Sigmoid colon (tissue), 6 donors: ENCODE measurements at regions not wholly inside any gene's neighbourhood (a gene's known extent, or its start where the extent isn't known, plus 50 kb on each side); places are given as distances from the start of the nearest gene placed in this dataset.

Experiments used
- DNase-seq: peaks from one replicate; pipeline ENCODE4 v3.0.0-alpha.2; 2019
- H3K27ac ChIP-seq, 4 donors: fragments of 200-600 bp; sonication (generic); one replicate each; pipeline ENCODE4 v1.5.1; 2016 to 2019; ENCODE audit warnings: mild to moderate bottlenecking in 1 of 4
- H3K27me3 ChIP-seq, 3 donors: fragments of 200-600 bp; sonication (generic); one replicate each; pipeline ENCODE4 v1.5.1; 2019; ENCODE audit warnings: mild to moderate bottlenecking in 1 of 3
- H3K36me3 ChIP-seq, 4 donors: fragments of 200-600 bp; sonication (generic); one replicate each; pipeline ENCODE4 v1.5.1; 2016 to 2019
- H3K4me1 ChIP-seq, 4 donors: fragments of 200-600 bp; sonication (generic); one replicate each; pipeline ENCODE4 v1.5.1; 2017 to 2019
- H3K4me3 ChIP-seq, 4 donors: fragments of 200-600 bp; sonication (generic); one replicate each; pipeline ENCODE4 v1.5.1; 2017 to 2019; ENCODE audit warnings: mild to moderate bottlenecking in 2 of 4, moderate library complexity in 1 of 4
- H3K9me3 ChIP-seq, 4 donors: fragments of 200-600 bp in 3 of 4; sonication (generic) in 3 of 4; one replicate each; pipeline versions ENCODE4 v1.5.1 to v1.6.1; 2013 to 2019
- EP300 ChIP-seq, 4 donors: sonication (generic); formaldehyde crosslinking; IDR thresholded peaks; one replicate each; pipeline ENCODE4 v1.6.1; 2017; ENCODE audit warnings: antibody characterized with exemption in 4 of 4
- POLR2A ChIP-seq, 2 donors: fragments of 450-650 bp; IDR thresholded peaks; one replicate each; pipeline ENCODE4 v1.6.1; 2016; ENCODE audit warnings: antibody characterized with exemption in 2 of 2, mild to moderate bottlenecking in 2 of 2, moderate library complexity in 2 of 2
- POLR2AphosphoS5 ChIP-seq, 4 donors: sonication (generic); formaldehyde crosslinking; IDR thresholded peaks; one replicate each; pipeline ENCODE4 v1.6.1; 2017; ENCODE audit warnings: antibody characterized with exemption in 4 of 4
- WGBS, 2 donors: extraction: QIAGEN DNeasy Blood & Tissue Kit; methylation state at CpG; one replicate each; pipeline ENCODE4 v1.1.7; 2013; 5-methylcytosine and 5-hydroxymethylcytosine counted together
- intact Hi-C: fragments of 100-400 bp; cut with DNase I; formaldehyde crosslinking; loops from one replicate; pipeline ENCODE4 v1.15.1; 2023
- TF ChIP-seq, protein P1 (sequence below), 4 experiments: fragments of 450-650 bp in 3 of 4; fragments of 200-600 bp in 1 of 4; IDR thresholded peaks; one replicate each; pipeline ENCODE4 v1.5.1; 2016 to 2019; ENCODE audit warnings: antibody characterized with exemption in 4 of 4, mild to moderate bottlenecking in 3 of 4, moderate library complexity in 2 of 4
- donor health status: healthy with polysubstance abuse.
- donor health status: healthy.

DNA sequence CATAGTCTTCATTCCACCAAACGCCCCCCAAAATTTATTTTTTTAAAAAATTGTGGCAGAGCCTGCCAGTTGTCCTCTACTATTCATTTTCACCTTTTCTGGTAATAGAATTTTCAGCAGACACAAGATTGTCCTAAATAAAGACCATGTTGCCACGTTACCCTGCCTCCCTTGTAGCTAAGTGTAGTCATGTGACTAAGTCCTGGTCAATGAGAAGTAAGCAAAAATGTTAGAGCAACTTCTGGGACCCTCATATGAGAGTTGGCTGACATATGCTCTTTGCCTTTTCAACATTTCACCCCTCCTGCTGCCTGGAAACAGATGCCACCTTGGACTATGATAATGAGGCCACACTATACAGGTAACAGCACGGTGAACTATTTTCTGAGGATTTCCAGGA, 203.1 kb downstream of the PIK3R1 start:
- WGBS, 2 donors = 90 to 94% methylated on average over 3 of the region's 3 CpGs
- H3K4me3 ChIP-seq = no peak overlapping the region
- H3K4me1 ChIP-seq = peaks cover 0 to 27% (median 16%) of the 10 kb centered on the region in 4 donors
- H3K9me3 ChIP-seq = no peaks in the 10 kb centered on the region
- peak overlapping the region in 2 of 4 donors; percentile 4 to 38 for H3K27ac ChIP-seq
- no peaks in the 10 kb centered on the region for H3K36me3 ChIP-seq
- TF ChIP-seq EP300 (IDR thresholded peaks at IDR 0.05) (no peak), POLR2A (IDR thresholded peaks at IDR 0.05) (no peak), POLR2AphosphoS5 (IDR thresholded peaks at IDR 0.05) (no peak)
- TF ChIP-seq, protein P1, sequence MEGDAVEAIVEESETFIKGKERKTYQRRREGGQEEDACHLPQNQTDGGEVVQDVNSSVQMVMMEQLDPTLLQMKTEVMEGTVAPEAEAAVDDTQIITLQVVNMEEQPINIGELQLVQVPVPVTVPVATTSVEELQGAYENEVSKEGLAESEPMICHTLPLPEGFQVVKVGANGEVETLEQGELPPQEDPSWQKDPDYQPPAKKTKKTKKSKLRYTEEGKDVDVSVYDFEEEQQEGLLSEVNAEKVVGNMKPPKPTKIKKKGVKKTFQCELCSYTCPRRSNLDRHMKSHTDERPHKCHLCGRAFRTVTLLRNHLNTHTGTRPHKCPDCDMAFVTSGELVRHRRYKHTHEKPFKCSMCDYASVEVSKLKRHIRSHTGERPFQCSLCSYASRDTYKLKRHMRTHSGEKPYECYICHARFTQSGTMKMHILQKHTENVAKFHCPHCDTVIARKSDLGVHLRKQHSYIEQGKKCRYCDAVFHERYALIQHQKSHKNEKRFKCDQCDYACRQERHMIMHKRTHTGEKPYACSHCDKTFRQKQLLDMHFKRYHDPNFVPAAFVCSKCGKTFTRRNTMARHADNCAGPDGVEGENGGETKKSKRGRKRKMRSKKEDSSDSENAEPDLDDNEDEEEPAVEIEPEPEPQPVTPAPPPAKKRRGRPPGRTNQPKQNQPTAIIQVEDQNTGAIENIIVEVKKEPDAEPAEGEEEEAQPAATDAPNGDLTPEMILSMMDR (IDR thresholded peaks at IDR 0.05) = no peak
- H3K27me3 ChIP-seq = no peaks in the 10 kb centered on the region
- no peak for DNase-seq
- intact Hi-C loops = no loop called here

DNA sequence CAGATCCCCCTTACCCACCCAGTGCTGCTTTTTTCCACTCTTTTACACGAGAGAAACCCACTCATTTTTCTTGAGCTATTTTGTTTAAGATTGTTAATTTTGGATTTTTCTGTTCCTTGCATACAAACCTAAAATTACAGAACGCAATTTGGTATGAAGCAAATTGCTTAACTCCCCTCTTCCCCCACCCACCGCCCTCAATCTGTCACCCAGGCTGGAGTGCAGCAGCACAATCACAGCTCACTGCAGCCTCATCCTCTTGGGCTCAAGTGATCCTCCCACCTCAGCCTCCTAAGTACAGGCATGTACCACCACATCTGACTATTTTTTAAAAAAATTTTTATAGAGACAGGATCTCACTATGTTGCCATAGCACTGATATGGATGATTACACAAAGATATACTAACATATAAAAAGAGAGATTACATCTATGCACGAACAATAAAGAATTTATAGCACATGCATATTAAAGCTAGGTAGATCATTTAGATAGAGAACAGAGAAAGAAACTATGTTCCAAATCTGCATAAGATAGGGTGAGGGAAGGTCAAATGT, 203.6 kb downstream of the PIK3R1 start:
- Histone ChIP-seq H3K27ac (peak overlapping the region in 3 of 4 donors; percentile 4 to 38 (median 15)), H3K9me3 (no peaks in the 10 kb centered on the region), H3K4me3 (no peak overlapping the region), H3K4me1 (peaks cover 0 to 27% (median 16%) of the 10 kb centered on the region in 4 donors), H3K36me3 (no peaks in the 10 kb centered on the region), H3K27me3 (no peaks in the 10 kb centered on the region)
- intact Hi-C loops = no loop called here
- DNase-seq = no peak
- WGBS, 2 donors = 64 to 86% methylated on average over 4 of the region's 4 CpGs
- TF ChIP-seq POLR2AphosphoS5 (IDR thresholded peaks at IDR 0.05) (no peak), EP300 (IDR thresholded peaks at IDR 0.05) (no peak), POLR2A (IDR thresholded peaks at IDR 0.05) (no peak)
- TF ChIP-seq, protein P1 (IDR thresholded peaks at IDR 0.05) = no peak

DNA sequence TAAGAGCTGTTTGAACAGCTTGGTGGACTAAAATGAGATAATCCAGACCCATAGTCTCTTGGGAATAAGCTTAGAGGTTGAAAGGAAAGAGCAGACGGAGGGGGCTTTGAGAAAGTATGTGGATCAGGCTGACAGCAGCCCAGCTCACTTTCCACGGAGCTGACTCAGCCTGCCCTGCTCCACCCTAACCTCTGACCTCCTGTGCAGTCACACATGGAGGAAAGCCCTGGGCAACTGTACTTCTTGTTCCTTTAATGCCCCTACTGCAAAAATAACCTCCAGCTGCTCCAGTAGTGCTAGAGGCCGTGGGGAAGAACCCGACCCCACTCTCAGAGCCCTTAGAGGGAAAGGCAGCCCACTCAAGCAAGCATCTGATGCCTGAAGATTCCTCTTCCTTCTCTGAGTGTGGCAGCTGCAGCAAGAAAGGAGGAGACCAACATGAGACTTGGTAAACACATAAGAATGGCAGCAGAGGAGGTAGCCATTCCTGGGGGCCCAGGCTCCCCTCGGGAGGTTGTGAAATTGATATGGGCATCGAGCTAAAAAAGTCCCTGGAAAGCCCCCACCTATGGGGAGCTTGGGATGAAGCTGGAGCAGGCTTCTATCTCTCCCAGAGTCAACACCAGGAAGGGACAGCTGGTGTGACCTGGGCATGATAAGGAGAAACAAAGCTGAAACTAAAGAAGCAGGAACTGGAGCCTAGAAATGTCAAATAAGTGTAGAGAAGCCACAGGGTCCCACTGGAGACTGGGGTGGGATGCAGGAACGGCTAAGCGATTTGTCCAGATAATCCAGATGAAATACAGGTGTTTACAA, 204.3 kb downstream of the PIK3R1 start:
- DNase-seq = no peak
- peaks cover 0 to 27% (median 16%) of the 10 kb centered on the region in 4 donors for H3K4me1 ChIP-seq
- no peaks in the 10 kb centered on the region for H3K27me3 ChIP-seq
- no peak overlapping the region for H3K4me3 ChIP-seq
- no peaks in the 10 kb centered on the region for H3K9me3 ChIP-seq
- WGBS, 2 donors = 39 to 55% methylated on average over 8 of the region's 8 CpGs
- no peak for TF ChIP-seq EP300 (IDR thresholded peaks at IDR 0.05)
- TF ChIP-seq POLR2AphosphoS5 (IDR thresholded peaks at IDR 0.05) = no peak
- TF ChIP-seq POLR2A (IDR thresholded peaks at IDR 0.05) = no peak
- TF ChIP-seq, protein P1 (IDR thresholded peaks at IDR 0.05) = no peak
- peak overlapping the region; percentile 3 to 33 (median 14) for H3K27ac ChIP-seq
- intact Hi-C loops = no loop called here
- H3K36me3 ChIP-seq = no peaks in the 10 kb centered on the region

DNA sequence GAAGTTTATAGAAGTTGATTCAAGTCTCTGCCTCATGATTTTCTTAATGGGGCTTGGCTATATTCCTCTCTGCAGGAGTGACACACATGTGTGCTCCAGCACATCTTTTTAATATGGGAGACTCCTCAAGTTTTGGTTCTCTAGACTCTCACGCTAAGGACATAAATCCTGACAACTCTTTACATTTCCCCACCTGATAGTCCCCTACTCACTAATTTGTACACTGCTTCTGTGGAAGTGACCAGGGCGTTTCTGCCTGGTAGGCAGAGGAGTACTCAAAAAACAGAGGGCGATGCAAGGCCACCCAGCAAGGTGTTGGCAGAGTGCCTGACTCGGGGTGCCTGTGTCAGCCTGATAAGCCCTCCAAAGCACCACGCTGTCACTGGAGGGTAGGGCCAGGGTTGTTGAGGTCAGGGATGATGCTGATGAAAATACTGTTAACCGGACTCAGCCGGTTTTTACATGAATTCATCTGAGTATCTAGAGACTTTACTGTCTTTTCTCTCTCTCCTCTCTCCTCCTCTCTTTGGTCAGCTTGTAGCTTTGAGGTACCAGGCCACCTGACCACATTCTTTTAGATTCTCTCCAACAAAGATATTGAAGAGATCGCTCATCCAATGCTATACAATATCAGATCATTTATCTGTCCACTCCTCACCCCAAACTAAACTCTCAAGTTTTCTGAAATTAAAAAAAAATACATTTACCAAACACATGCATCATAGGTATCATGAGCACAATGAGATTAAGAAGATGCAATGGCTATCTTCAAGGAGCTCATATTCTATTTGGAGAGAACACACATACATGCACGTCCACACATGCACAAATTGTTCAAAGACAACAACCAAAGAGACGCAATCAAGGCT, 205.2 kb downstream of the PIK3R1 start:
- no peaks in the 10 kb centered on the region for H3K36me3 ChIP-seq
- intact Hi-C loops = no loop called here
- DNase-seq = no peak
- H3K4me3 ChIP-seq = no peak overlapping the region
- peaks cover 0 to 27% (median 16%) of the 10 kb centered on the region in 4 donors for H3K4me1 ChIP-seq
- TF ChIP-seq, protein P1 (IDR thresholded peaks at IDR 0.05) = no peak
- TF ChIP-seq POLR2A (IDR thresholded peaks at IDR 0.05) = no peak
- TF ChIP-seq EP300 (IDR thresholded peaks at IDR 0.05) = no peak
- no peak for TF ChIP-seq POLR2AphosphoS5 (IDR thresholded peaks at IDR 0.05)
- 81 to 89% methylated on average over 10 of the region's 10 CpGs for WGBS, 2 donors
- no peak overlapping the region for H3K27ac ChIP-seq
- no peaks in the 10 kb centered on the region for H3K9me3 ChIP-seq
- H3K27me3 ChIP-seq = no peaks in the 10 kb centered on the region
